Ascending aorta (tissue), 2 donors: ENCODE measurements at regions not wholly inside any gene's neighbourhood (a gene's known extent, or its start where the extent isn't known, plus 50 kb on each side); places are given as distances from the start of the nearest gene placed in this dataset.

ENCODE experiments used
- DNase-seq, 2 donors: peaks; one replicate each; pipeline ENCODE4 v3.0.0-alpha.2; 2019; ENCODE audit warnings: low spot score in 2 of 2
- H3K27ac ChIP-seq, 2 donors: fragments of 200-600 bp; sonication (generic); one replicate each; pipeline ENCODE4 v1.5.1; 2016 to 2017; ENCODE audit warnings: mild to moderate bottlenecking in 1 of 2
- H3K27me3 ChIP-seq: fragments of 200-600 bp; sonication (generic); one replicate; pipeline ENCODE4 v1.5.1; 2017
- H3K36me3 ChIP-seq, 2 donors: fragments of 200-600 bp; sonication (generic); one replicate each; pipeline ENCODE4 v1.5.1; 2016
- H3K4me1 ChIP-seq, 2 donors: fragments of 200-600 bp; sonication (generic); one replicate each; pipeline ENCODE4 v1.5.1; 2016 to 2017; ENCODE audit warnings: mild to moderate bottlenecking in 1 of 2
- H3K4me3 ChIP-seq, 2 donors: fragments of 200-600 bp; sonication (generic); one replicate each; pipeline ENCODE4 v1.5.1; 2016 to 2017; ENCODE audit warnings: mild to moderate bottlenecking in 1 of 2
- H3K9me3 ChIP-seq, 2 donors: fragments of 200-600 bp; sonication (generic); one replicate each; pipeline ENCODE4 v1.5.1; 2016
- CTCF ChIP-seq, 3 experiments: fragments of 200-600 bp in 2 of 3; fragments of 450-650 bp in 1 of 3; sonication (generic) in 2 of 3; IDR thresholded peaks; one replicate each; pipeline ENCODE4 v1.5.1; 2016 to 2019; ENCODE audit warnings: antibody characterized with exemption in 3 of 3, mild to moderate bottlenecking in 1 of 3, moderate library complexity in 1 of 3
- intact Hi-C: fragments of 100-400 bp; cut with DNase I; formaldehyde crosslinking; loops from one replicate; pipeline ENCODE4 v1.15.1; 2023

GRCh38 chr2:82109418-82109817 is 1804.9 kb upstream of the LRRTM1 start:
- Histone ChIP-seq H3K9me3 (no peaks in the 10 kb centered on the region), H3K4me3 (no peak overlapping the region), H3K27ac (no peak overlapping the region), H3K4me1 (no peaks in the 10 kb centered on the region), H3K27me3 (no peaks in the 10 kb centered on the region), H3K36me3 (no peaks in the 10 kb centered on the region)
- no peak for DNase-seq
- intact Hi-C loops = no loop called here
- no peak for TF ChIP-seq CTCF (IDR thresholded peaks at IDR 0.05)

GRCh38 chr2:82098617-82099016 is 1794.1 kb upstream of the LRRTM1 start:
- Histone ChIP-seq H3K4me1 (no peaks in the 10 kb centered on the region), H3K27ac (no peak overlapping the region), H3K4me3 (no peak overlapping the region), H3K36me3 (no peaks in the 10 kb centered on the region), H3K9me3 (no peaks in the 10 kb centered on the region), H3K27me3 (no peaks in the 10 kb centered on the region)
- intact Hi-C loops = no loop called here
- no peak for TF ChIP-seq CTCF (IDR thresholded peaks at IDR 0.05)
- no peak for DNase-seq

GRCh38 chr2:82089518-82089917 is 1785.0 kb upstream of the LRRTM1 start:
- TF ChIP-seq CTCF (IDR thresholded peaks at IDR 0.05) = no peak
- no peak overlapping the region for H3K27ac ChIP-seq
- no peaks in the 10 kb centered on the region for H3K9me3 ChIP-seq
- no peaks in the 10 kb centered on the region for H3K36me3 ChIP-seq
- DNase-seq = no peak
- no peaks in the 10 kb centered on the region for H3K4me1 ChIP-seq
- H3K27me3 ChIP-seq = no peaks in the 10 kb centered on the region
- intact Hi-C loops = no loop called here
- no peak overlapping the region for H3K4me3 ChIP-seq

- Histone ChIP-seq H3K4me1 (no peaks in the 10 kb centered on the region), H3K4me3 (no peak overlapping the region), H3K27me3 (no peaks in the 10 kb centered on the region), H3K9me3 (no peaks in the 10 kb centered on the region), H3K36me3 (no peaks in the 10 kb centered on the region), H3K27ac (no peak overlapping the region)
- no peak for DNase-seq
- intact Hi-C loops = no loop called here
- no peak for TF ChIP-seq CTCF (IDR thresholded peaks at IDR 0.05)
These were observed 1780.3 kb upstream of the LRRTM1 start for GRCh38 chr2:82084679-82085392.

GRCh38 chr2:82075875-82076274 is 1771.3 kb upstream of the LRRTM1 start:
- no peaks in the 10 kb centered on the region for H3K4me1 ChIP-seq
- H3K9me3 ChIP-seq = no peaks in the 10 kb centered on the region

More at GRCh38 chr2:82075875-82076274, 1771.3 kb upstream of the LRRTM1 start:
- no peak for DNase-seq
- no peak overlapping the region for H3K27ac ChIP-seq
- H3K27me3 ChIP-seq = no peaks in the 10 kb centered on the region
- no peak for TF ChIP-seq CTCF (IDR thresholded peaks at IDR 0.05)
- intact Hi-C loops = no loop called here
- no peaks in the 10 kb centered on the region for H3K36me3 ChIP-seq
- no peak overlapping the region for H3K4me3 ChIP-seq
